Endometrium (tissue), 2 donors: ENCODE measurements at regions not wholly inside any gene's neighbourhood (a gene's known extent, or its start where the extent isn't known, plus 50 kb on each side); places are given as distances from the start of the nearest gene placed in this dataset.
"Not testable (repeated sequence)": the region's sequence is repeated elsewhere in the genome, so short reads cannot be mapped to it uniquely, and the experiment has no call there.

ENCODE experiments used
- FAIRE-seq: peaks from 2 replicates; lab custom pipeline; 2012; peaks lifted over from hg19 to GRCh38; lab: Jason Lieb, UNC
- donor health status: control.
- donor health status: control.

GRCh38 chr5:29247346-29248028 is 1946.0 kb upstream of the CDH6 start:
- FAIRE-seq: no peak

GRCh38 chr5:29240379-29240778 is 1953.1 kb upstream of the CDH6 start:
- no peak for FAIRE-seq

- no peak for FAIRE-seq
These were observed 1953.9 kb upstream of the CDH6 start for GRCh38 chr5:29239606-29240005.

- no peak for FAIRE-seq
These were observed 1955.4 kb upstream of the CDH6 start for GRCh38 chr5:29238115-29238514.

- FAIRE-seq: no peak
These were observed 1962.3 kb upstream of the CDH6 start for GRCh38 chr5:29231154-29231553.

- no peak for FAIRE-seq
These were observed 1962.9 kb upstream of the CDH6 start for GRCh38 chr5:29230591-29230990.

- FAIRE-seq: no peak
These were observed 1964.0 kb upstream of the CDH6 start for GRCh38 chr5:29229461-29229860.

GRCh38 chr5:29218138-29218537 is 1975.3 kb upstream of the CDH6 start:
- FAIRE-seq: no peak

GRCh38 chr5:29214839-29215238 is 1978.6 kb upstream of the CDH6 start:
- no peak for FAIRE-seq

GRCh38 chr5:29213475-29213874 is 1980.0 kb upstream of the CDH6 start:
- no peak for FAIRE-seq

GRCh38 chr5:29208024-29208423 is 1985.5 kb upstream of the CDH6 start:
- no peak for FAIRE-seq

- peak; percentile 46 for FAIRE-seq
These were observed 1990.4 kb upstream of the CDH6 start for GRCh38 chr5:29203049-29203448.

GRCh38 chr5:29197631-29198454 is 1995.6 kb upstream of the CDH6 start:
- no peak for FAIRE-seq

- no peak for FAIRE-seq
These were observed 1999.5 kb upstream of the CDH6 start for GRCh38 chr5:29193972-29194371.

GRCh38 chr5:29191269-29192048 is 2002.0 kb upstream of the CDH6 start:
- FAIRE-seq: not testable (repeated sequence)

GRCh38 chr5:29190398-29190797 is 2003.1 kb upstream of the CDH6 start:
- not testable (repeated sequence) for FAIRE-seq

GRCh38 chr5:29186380-29186779 is 2007.1 kb upstream of the CDH6 start:
- not testable (repeated sequence) for FAIRE-seq

- no peak for FAIRE-seq
These were observed 2007.9 kb upstream of the CDH6 start for GRCh38 chr5:29185558-29185957.

- no peak for FAIRE-seq
These were observed 2017.7 kb upstream of the CDH6 start for GRCh38 chr5:29175774-29176173.

- no peak for FAIRE-seq
These were observed 2022.9 kb upstream of the CDH6 start for GRCh38 chr5:29170599-29170998.

GRCh38 chr5:29169886-29170285 is 2023.6 kb upstream of the CDH6 start:
- no peak for FAIRE-seq

- FAIRE-seq: no peak
These were observed 2031.2 kb upstream of the CDH6 start for GRCh38 chr5:29162297-29162696.
